ENCODE measurements at regions not wholly inside any gene's neighbourhood (a gene's known extent, or its start where the extent isn't known, plus 50 kb on each side); places are given as distances from the start of the nearest gene placed in this dataset.

- TF ChIP-seq CTCF (conservative IDR thresholded peaks at IDR 0.05; ENCODE audit: low read length) (no peak), EZH2phosphoT487 (IDR thresholded peaks at IDR 0.05; ENCODE audit: borderline replicate concordance) (no peak)
Measured at GRCh38 chr3:75983609-75984290, 198.4 kb upstream of the ZNF717 start.

Data from Loucy (cell line).